Hepatic stellate cell (primary cell): ENCODE measurements at regions not wholly inside any gene's neighbourhood (a gene's known extent, or its start where the extent isn't known, plus 50 kb on each side); places are given as distances from the start of the nearest gene placed in this dataset.
"Not testable (repeated sequence)": the region's sequence is repeated elsewhere in the genome, so short reads cannot be mapped to it uniquely, and the experiment has no call there.

Experiments
- DNase-seq: peaks from one replicate; pipeline ENCODE4 v3.0.0; 2011; ENCODE audit warnings: low spot score

GRCh38 chr12:32010631-32011336 lies 51.6 kb downstream of the RESF1 start:
- no peak for DNase-seq

GRCh38 chr12:32012249-32012785 lies 53.1 kb downstream of the RESF1 start:
- no peak for DNase-seq

- no peak for DNase-seq
Measured at GRCh38 chr12:32015036-32015435, 55.8 kb downstream of the RESF1 start.

DNA sequence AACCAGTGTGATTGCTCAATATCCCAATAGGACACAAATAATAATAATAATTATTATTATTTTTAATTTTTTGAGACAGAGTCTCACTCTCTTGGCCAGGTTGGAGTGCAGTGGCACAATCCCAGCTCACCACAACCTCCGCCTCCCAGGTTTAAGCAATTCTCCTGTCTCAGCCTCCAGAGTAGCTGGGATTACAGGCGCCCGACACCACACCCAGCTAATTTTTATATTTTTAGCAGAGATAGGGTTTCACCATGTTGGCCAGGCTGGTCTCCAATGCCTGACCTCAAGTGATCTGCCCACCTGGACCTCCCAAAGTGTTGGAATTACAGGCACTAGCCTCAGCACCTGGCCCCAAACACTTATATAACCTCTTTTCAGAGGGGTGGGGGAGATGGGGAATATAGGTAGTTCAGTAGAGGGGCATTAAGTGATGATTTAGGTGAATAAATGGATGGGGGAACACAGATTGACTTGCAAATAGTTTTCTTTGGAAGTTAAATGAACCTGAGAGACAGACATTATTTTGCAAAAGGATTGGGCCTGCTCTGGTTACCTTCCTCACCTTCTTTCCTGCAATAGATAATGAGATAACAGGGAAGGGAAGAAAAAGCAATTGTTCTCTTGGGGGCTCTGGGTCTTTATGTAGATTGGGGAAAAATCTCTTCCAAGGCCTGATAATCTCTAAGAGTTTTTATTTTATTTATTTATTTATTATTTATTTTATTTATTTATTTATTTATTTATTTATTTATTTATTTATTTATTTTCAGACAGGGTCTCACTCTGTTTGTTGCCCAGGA lies 57.7 kb downstream of the RESF1 start:
- no peak for DNase-seq

DNA sequence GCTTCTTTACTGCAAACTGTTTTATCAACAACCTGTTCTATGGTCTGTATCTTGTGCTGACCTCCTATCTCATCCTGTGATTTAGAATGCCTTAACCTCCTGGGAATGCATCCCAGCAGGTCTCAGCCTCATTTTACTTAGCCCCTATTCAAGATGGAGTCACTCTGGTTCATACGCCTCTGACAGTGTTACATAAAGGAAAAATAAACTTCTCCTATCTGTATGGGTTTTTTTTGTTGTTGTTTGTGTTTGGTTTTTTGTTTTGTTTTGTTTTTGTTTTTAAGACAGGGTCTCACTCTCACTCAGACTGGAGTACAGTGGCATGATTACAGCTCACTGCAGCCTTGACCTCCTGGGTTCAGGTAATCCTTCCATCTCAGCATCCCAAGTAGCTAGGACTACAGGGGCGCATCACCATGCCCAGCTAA lies 62.1 kb downstream of the RESF1 start:
- DNase-seq: no peak

- not testable (repeated sequence) for DNase-seq
Measured at GRCh38 chr12:32022387-32022786, 63.2 kb downstream of the RESF1 start.

- DNase-seq: not testable (repeated sequence)
Measured at GRCh38 chr12:32023861-32024260, 64.6 kb downstream of the RESF1 start.

DNA sequence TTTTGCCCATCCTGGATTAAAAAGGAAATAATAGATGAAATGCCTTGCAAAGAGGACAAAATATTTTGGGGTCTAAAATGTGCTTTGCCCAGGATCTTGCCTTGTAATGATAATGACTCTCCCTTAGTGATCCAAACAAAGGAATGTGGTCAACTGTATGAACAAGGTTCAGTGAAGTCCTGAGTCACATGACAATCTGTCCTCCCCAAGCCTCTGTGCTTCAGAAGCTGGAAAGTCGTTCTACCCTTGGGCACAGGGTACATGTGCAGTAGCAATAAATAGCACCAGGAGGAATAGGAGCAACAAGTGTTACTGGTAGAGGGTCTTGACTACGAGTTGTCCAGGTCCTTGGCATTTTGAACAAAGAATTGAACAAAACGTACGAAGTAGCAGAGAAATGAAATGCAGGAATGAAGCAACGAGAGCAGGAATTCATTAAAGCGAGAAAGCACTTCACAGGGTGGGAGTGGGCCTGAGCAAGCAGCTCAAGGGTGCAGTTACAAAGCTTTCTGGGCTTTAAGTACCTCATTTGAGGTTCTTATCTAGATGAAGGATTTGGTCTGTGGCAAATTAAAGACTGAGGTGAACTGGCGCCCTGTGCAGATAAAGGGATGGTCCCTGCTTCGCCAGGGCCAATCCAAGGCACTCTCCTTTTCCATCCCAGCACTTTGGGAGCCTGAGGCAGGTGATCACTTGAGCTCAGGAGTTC lies 65.8 kb downstream of the RESF1 start:
- no peak for DNase-seq

DNA sequence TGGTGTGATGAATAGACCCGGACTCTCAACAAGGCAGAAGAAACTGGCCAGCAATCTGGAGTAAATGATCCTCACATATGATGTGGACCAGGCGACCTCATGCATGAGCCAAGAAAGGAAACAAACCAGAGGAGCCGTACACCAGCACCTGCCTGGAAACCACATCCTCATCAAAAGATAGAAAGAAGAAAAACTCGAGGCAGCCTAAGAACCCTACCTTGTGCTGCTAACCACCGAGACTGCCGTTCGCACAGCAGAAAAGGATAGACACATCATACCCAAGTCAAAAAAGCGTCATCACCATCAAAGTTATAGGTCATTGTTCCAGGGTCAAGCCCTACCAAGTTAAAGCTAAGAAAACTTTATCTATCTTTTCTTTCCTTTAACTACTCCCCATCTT lies 66.7 kb downstream of the RESF1 start:
- no peak for DNase-seq

GRCh38 chr12:32027684-32028365 lies 68.6 kb downstream of the RESF1 start:
- DNase-seq: no peak

- no peak for DNase-seq
Measured at GRCh38 chr12:32030151-32030550, 70.9 kb downstream of the RESF1 start.

GRCh38 chr12:32030676-32031075 lies 71.5 kb downstream of the RESF1 start:
- no peak for DNase-seq

- no peak for DNase-seq
Measured at GRCh38 chr12:32031109-32031508, 71.9 kb downstream of the RESF1 start.

- no peak for DNase-seq
Measured at GRCh38 chr12:32032205-32032810, 73.1 kb downstream of the RESF1 start.

DNA sequence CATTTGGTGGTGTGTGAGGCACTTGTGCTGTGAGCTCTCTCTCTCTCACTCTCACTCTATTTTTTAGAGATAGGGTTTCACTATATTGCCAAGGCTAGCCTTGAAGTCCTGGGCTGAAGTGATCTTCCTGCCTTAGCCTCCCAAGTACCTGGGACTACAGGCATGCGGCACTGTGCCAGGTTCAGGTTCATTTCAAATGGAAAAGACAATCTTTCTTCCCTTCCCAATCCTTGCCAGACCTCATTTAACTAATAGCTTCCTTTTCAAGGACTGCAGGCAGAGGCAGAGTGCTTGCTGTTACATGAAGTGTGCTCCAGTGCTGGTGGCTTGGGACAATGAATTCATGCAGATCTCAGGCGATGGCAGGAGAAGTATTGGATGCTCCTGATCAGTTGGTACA lies 73.2 kb upstream of the BICD1 start:
- no peak for DNase-seq

DNA sequence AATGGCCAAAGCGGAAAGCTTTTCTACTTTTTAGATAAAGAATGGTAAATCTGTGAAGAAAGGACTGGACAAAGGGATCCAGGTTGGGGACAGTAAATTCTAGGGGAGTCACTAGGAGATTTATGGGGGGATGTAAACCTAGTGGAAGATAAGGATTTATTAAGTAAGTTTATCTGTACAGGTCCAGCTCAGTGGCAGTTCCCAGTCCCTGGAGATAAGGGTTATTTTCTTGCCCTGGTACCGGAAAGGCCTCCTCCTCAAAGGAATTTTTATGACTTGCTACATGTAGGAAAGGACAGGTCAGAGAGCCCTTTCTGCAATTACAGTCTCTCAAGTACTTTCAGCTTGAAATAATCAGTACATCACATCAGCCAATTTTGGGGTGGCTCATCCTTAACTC lies 72.6 kb upstream of the BICD1 start:
- no peak for DNase-seq

- no peak for DNase-seq
Measured at GRCh38 chr12:32036477-32037263, 70.0 kb upstream of the BICD1 start.

DNA sequence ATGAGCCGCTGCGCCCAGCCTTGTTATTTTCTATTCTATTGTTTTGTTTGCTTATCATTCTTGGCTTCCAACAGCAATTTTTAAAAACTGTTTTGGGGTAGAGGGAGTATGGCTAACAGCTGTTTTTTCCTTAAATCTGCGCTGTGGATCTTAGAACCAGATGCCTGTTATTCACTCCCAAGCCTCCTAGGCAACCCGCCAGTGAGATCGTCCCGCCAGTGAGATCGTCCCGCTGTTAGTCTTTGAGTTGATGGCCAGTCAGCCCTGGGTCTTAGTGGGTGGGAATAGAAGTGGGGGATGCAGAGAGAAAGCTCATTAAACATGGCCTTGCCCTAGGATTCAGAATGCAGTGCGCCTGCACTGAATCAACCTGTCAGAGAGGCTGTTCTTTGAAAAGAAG lies 67.3 kb upstream of the BICD1 start:
- DNase-seq: no peak

GRCh38 chr12:32039917-32040575 lies 66.6 kb upstream of the BICD1 start:
- no peak for DNase-seq

DNA sequence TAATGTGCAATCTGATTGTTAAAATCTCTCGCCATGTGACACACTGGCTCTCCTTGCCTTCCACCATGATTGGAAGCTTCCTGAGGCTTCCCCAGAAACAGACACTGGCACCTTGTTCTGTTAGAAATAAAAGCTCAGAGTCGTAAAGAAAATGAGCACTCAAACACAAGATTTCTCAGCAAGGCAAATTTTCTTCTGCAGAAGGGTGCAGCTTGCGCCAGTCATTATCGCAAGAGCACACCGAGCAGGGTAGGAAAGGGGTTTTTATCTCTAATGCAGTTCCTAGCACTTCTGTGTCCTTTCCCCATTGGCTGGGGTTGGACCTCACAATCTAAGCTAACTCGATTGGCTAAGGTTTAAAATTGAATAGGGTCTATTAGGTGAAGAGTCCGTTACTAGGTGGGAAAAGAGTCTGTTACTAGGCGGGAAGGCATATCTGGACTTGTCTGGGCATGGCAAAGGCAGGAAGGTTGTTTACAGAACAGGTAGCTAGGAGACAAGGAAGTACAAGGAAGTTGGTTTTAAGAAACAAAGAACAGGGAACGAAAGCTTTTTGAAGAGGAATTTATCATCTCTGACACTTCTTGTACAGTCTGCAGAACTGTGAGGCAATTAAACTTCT lies 62.6 kb upstream of the BICD1 start:
- DNase-seq: no peak
